ENCODE measurements at regions not wholly inside any gene's neighbourhood (a gene's known extent, or its start where the extent isn't known, plus 50 kb on each side); places are given as distances from the start of the nearest gene placed in this dataset.
"Not testable (repeated sequence)": the region's sequence is repeated elsewhere in the genome, so short reads cannot be mapped to it uniquely, and the experiment has no call there.

- Mint-ChIP-seq H3K27ac (ENCODE audit: low read depth, unreplicated experiment) (no peak overlapping the region), H3K36me3 (ENCODE audit: insufficient read depth, unreplicated experiment) (no peaks in the 10 kb centered on the region), H3K27me3 (ENCODE audit: insufficient read depth, unreplicated experiment) (peaks cover 9% of the 10 kb centered on the region), H3K4me3 (ENCODE audit: unreplicated experiment) (no peak overlapping the region), H3K4me1 (ENCODE audit: insufficient read depth, unreplicated experiment) (no peaks in the 10 kb centered on the region), H3K9me3 (ENCODE audit: unreplicated experiment) (peaks cover 15% of the 10 kb centered on the region)
- CTCF ChIA-PET: interaction anchor here (0.6 to 1.1 kb wide), 2 partner anchors 32 to 88 kb away, joined by 3 read pairs; no protein-coding TSS in a partner anchor
- no peak for DNase-seq (ENCODE audit: unreplicated experiment)
- POLR2A ChIA-PET: no interaction called here
- TF ChIP-seq CTCF (IDR thresholded peaks at IDR 0.05; ENCODE audit: unreplicated experiment): no peak
- no TSS peak for BruUV-seq (replicated peaks)
- intact Hi-C loops (cut with micrococcal nuclease): no loop called here
Observed at GRCh38 chr1:105442901-105443300, 1613.6 kb upstream of the PRMT6 start.

GRCh38 chr1:105459759-105460158 is 1596.7 kb upstream of the PRMT6 start:
- H3K27ac Mint-ChIP-seq (ENCODE audit: low read depth, unreplicated experiment): no peak overlapping the region
- H3K9me3 Mint-ChIP-seq (ENCODE audit: unreplicated experiment): no peaks in the 10 kb centered on the region
- H3K4me1 Mint-ChIP-seq (ENCODE audit: insufficient read depth, unreplicated experiment): no peaks in the 10 kb centered on the region
- POLR2A ChIA-PET: interaction anchor here (0.5 kb wide), 1 partner anchor 30 kb away, joined by 3 read pairs; no protein-coding TSS in a partner anchor
- no peak for DNase-seq (ENCODE audit: unreplicated experiment)
- H3K4me3 Mint-ChIP-seq (ENCODE audit: unreplicated experiment): no peak overlapping the region
- H3K36me3 Mint-ChIP-seq (ENCODE audit: insufficient read depth, unreplicated experiment): no peaks in the 10 kb centered on the region
- CTCF ChIA-PET: interaction anchor here (0.6 kb wide), 1 partner anchor 1024 kb away, joined by 3 read pairs; no protein-coding TSS in a partner anchor
- no peaks in the 10 kb centered on the region for H3K27me3 Mint-ChIP-seq (ENCODE audit: insufficient read depth, unreplicated experiment)
- no peak for TF ChIP-seq CTCF (IDR thresholded peaks at IDR 0.05; ENCODE audit: unreplicated experiment)
- intact Hi-C loops (cut with micrococcal nuclease): no loop called here
- no TSS peak for BruUV-seq (replicated peaks)

GRCh38 chr1:105462308-105462707 is 1594.2 kb upstream of the PRMT6 start:
- CTCF ChIA-PET: interaction anchor here (0.8 kb wide), 1 partner anchor 41 kb away, joined by 3 read pairs; no protein-coding TSS in a partner anchor
- Mint-ChIP-seq H3K27ac (ENCODE audit: low read depth, unreplicated experiment) (no peak overlapping the region), H3K9me3 (ENCODE audit: unreplicated experiment) (no peaks in the 10 kb centered on the region), H3K4me1 (ENCODE audit: insufficient read depth, unreplicated experiment) (no peaks in the 10 kb centered on the region), H3K27me3 (ENCODE audit: insufficient read depth, unreplicated experiment) (no peaks in the 10 kb centered on the region), H3K4me3 (ENCODE audit: unreplicated experiment) (no peak overlapping the region), H3K36me3 (ENCODE audit: insufficient read depth, unreplicated experiment) (no peaks in the 10 kb centered on the region)
- no peak for TF ChIP-seq CTCF (IDR thresholded peaks at IDR 0.05; ENCODE audit: unreplicated experiment)
- DNase-seq (ENCODE audit: unreplicated experiment): no peak
- intact Hi-C loops (cut with micrococcal nuclease): no loop called here
- BruUV-seq (replicated peaks): no TSS peak
- POLR2A ChIA-PET: no interaction called here

- CTCF ChIA-PET: no interaction called here
- DNase-seq (ENCODE audit: unreplicated experiment): no peak
- no peak for TF ChIP-seq CTCF (IDR thresholded peaks at IDR 0.05; ENCODE audit: unreplicated experiment)
- H3K36me3 Mint-ChIP-seq (ENCODE audit: insufficient read depth, unreplicated experiment): no peaks in the 10 kb centered on the region
- H3K9me3 Mint-ChIP-seq (ENCODE audit: unreplicated experiment): no peaks in the 10 kb centered on the region
- H3K4me3 Mint-ChIP-seq (ENCODE audit: unreplicated experiment): no peak overlapping the region
- intact Hi-C loops (cut with micrococcal nuclease): no loop called here
- no TSS peak for BruUV-seq (replicated peaks)
- H3K27me3 Mint-ChIP-seq (ENCODE audit: insufficient read depth, unreplicated experiment): no peaks in the 10 kb centered on the region
- no peaks in the 10 kb centered on the region for H3K4me1 Mint-ChIP-seq (ENCODE audit: insufficient read depth, unreplicated experiment)
- POLR2A ChIA-PET: no interaction called here
- no peak overlapping the region for H3K27ac Mint-ChIP-seq (ENCODE audit: low read depth, unreplicated experiment)
Observed at GRCh38 chr1:105467549-105467948, 1588.9 kb upstream of the PRMT6 start.

GRCh38 chr1:105470541-105470940 is 1585.9 kb upstream of the PRMT6 start:
- BruUV-seq (replicated peaks); H3K36me3 Mint-ChIP-seq (ENCODE audit: insufficient read depth, unreplicated experiment); H3K4me1 Mint-ChIP-seq (ENCODE audit: insufficient read depth, unreplicated experiment); H3K9me3 Mint-ChIP-seq (ENCODE audit: unreplicated experiment); CTCF ChIA-PET; H3K4me3 Mint-ChIP-seq (ENCODE audit: unreplicated experiment); intact Hi-C loops (cut with micrococcal nuclease); POLR2A ChIA-PET; DNase-seq (ENCODE audit: unreplicated experiment); H3K27me3 Mint-ChIP-seq (ENCODE audit: insufficient read depth, unreplicated experiment); H3K27ac Mint-ChIP-seq (ENCODE audit: low read depth, unreplicated experiment): not testable (repeated sequence)

Measured in MCF 10A (cell line).